ENCODE measurements at regions not wholly inside any gene's neighbourhood (a gene's known extent, or its start where the extent isn't known, plus 50 kb on each side); places are given as distances from the start of the nearest gene placed in this dataset.
"Not testable (repeated sequence)": the region's sequence is repeated elsewhere in the genome, so short reads cannot be mapped to it uniquely, and the experiment has no call there.

- H3K36me3 Mint-ChIP-seq = no peaks in the 10 kb centered on the region
These were observed 459.1 kb upstream of the FOXG1 start for GRCh38 chr14:28307506-28307905.

GRCh38 chr14:28308734-28309133, 457.9 kb upstream of the FOXG1 start:
- H3K4me3 Mint-ChIP-seq = no peak overlapping the region

More at GRCh38 chr14:28307506-28307905, 459.1 kb upstream of the FOXG1 start:
- Mint-ChIP-seq H3K4me3 (no peak overlapping the region), H3K4me1 (no peaks in the 10 kb centered on the region), H3K27me3 (no peaks in the 10 kb centered on the region), H3K27ac (no peak overlapping the region), H3K9me3 (peaks cover 0 to 5% (median 1%) of the 10 kb centered on the region in 7 donors)
- ATAC-seq (ENCODE audit: low read depth in 2 of 2) = no peak
- DNase-seq = no peak

GRCh38 chr14:28317890-28318675, 448.5 kb upstream of the FOXG1 start:
- H3K4me3 Mint-ChIP-seq; DNase-seq; H3K9me3 Mint-ChIP-seq; H3K27ac Mint-ChIP-seq; H3K36me3 Mint-ChIP-seq; H3K4me1 Mint-ChIP-seq; H3K27me3 Mint-ChIP-seq; ATAC-seq (ENCODE audit: low read depth in 2 of 2): not testable (repeated sequence)

More at GRCh38 chr14:28308734-28309133, 457.9 kb upstream of the FOXG1 start:
- no peaks in the 10 kb centered on the region for H3K4me1 Mint-ChIP-seq
- peaks cover 0 to 3% (median under 1%) of the 10 kb centered on the region in 7 donors for H3K9me3 Mint-ChIP-seq
- no peak for ATAC-seq (ENCODE audit: low read depth in 2 of 2)
- H3K27ac Mint-ChIP-seq = no peak overlapping the region
- H3K27me3 Mint-ChIP-seq = no peaks in the 10 kb centered on the region
- H3K36me3 Mint-ChIP-seq = no peaks in the 10 kb centered on the region
- no peak for DNase-seq

GRCh38 chr14:28321475-28322244, 444.9 kb upstream of the FOXG1 start:
- H3K9me3 Mint-ChIP-seq = peaks cover 0 to 4% (median 0%) of the 10 kb centered on the region in 7 donors
- no peak overlapping the region for H3K4me3 Mint-ChIP-seq
- ATAC-seq (ENCODE audit: low read depth in 2 of 2) (no peak), DNase-seq (no peak)
- H3K4me1 Mint-ChIP-seq = no peaks in the 10 kb centered on the region
- H3K27ac Mint-ChIP-seq = no peak overlapping the region
- H3K27me3 Mint-ChIP-seq = no peaks in the 10 kb centered on the region
- no peaks in the 10 kb centered on the region for H3K36me3 Mint-ChIP-seq

- Mint-ChIP-seq H3K27ac (no peak overlapping the region), H3K4me1 (no peaks in the 10 kb centered on the region), H3K27me3 (no peaks in the 10 kb centered on the region), H3K4me3 (no peak overlapping the region), H3K9me3 (peaks cover 0 to 4% (median 0%) of the 10 kb centered on the region in 7 donors), H3K36me3 (no peaks in the 10 kb centered on the region)
- no peak for DNase-seq
- no peak for ATAC-seq (ENCODE audit: low read depth in 2 of 2)
These were observed 443.2 kb upstream of the FOXG1 start for GRCh38 chr14:28323366-28323765.

GRCh38 chr14:28323951-28324741, 442.4 kb upstream of the FOXG1 start:
- Mint-ChIP-seq H3K27me3 (no peaks in the 10 kb centered on the region), H3K36me3 (no peaks in the 10 kb centered on the region), H3K4me3 (no peak overlapping the region), H3K4me1 (no peaks in the 10 kb centered on the region), H3K9me3 (peaks cover 0 to 4% (median 0%) of the 10 kb centered on the region in 7 donors), H3K27ac (no peak overlapping the region)
- DNase-seq (no peak), ATAC-seq (ENCODE audit: low read depth in 2 of 2) (no peak)

GRCh38 chr14:28340816-28341215, 425.8 kb upstream of the FOXG1 start:
- H3K4me1 Mint-ChIP-seq = no peaks in the 10 kb centered on the region
- H3K27me3 Mint-ChIP-seq = no peaks in the 10 kb centered on the region
- DNase-seq = no peak
- no peak for ATAC-seq (ENCODE audit: low read depth in 2 of 2)
- no peaks in the 10 kb centered on the region for H3K36me3 Mint-ChIP-seq
- H3K4me3 Mint-ChIP-seq = no peak overlapping the region
- no peaks in the 10 kb centered on the region for H3K9me3 Mint-ChIP-seq
- H3K27ac Mint-ChIP-seq = no peak overlapping the region

GRCh38 chr14:28344381-28344780, 422.2 kb upstream of the FOXG1 start:
- Mint-ChIP-seq H3K4me3 (no peak overlapping the region), H3K9me3 (peaks cover 0 to 8% (median 0%) of the 10 kb centered on the region in 7 donors)

GRCh38 chr14:28348797-28349196, 417.8 kb upstream of the FOXG1 start:
- Mint-ChIP-seq H3K27ac (no peak overlapping the region), H3K9me3 (peaks cover 0 to 8% (median 2%) of the 10 kb centered on the region in 7 donors), H3K27me3 (no peaks in the 10 kb centered on the region), H3K4me1 (no peaks in the 10 kb centered on the region), H3K36me3 (no peaks in the 10 kb centered on the region), H3K4me3 (no peak overlapping the region)
- DNase-seq (no peak), ATAC-seq (ENCODE audit: low read depth in 2 of 2) (no peak)

More at GRCh38 chr14:28344381-28344780, 422.2 kb upstream of the FOXG1 start:
- ATAC-seq (ENCODE audit: low read depth in 2 of 2) = no peak
- Mint-ChIP-seq H3K4me1 (no peaks in the 10 kb centered on the region), H3K27me3 (no peaks in the 10 kb centered on the region), H3K27ac (no peak overlapping the region), H3K36me3 (no peaks in the 10 kb centered on the region)
- DNase-seq = no peak

GRCh38 chr14:28356819-28357218, 409.8 kb upstream of the FOXG1 start:
- no peaks in the 10 kb centered on the region for H3K27me3 Mint-ChIP-seq
- no peaks in the 10 kb centered on the region for H3K4me1 Mint-ChIP-seq
- no peak overlapping the region for H3K27ac Mint-ChIP-seq
- H3K36me3 Mint-ChIP-seq = peaks cover 0 to 3% of the 10 kb centered on the region in 2 donors
- DNase-seq (no peak), ATAC-seq (ENCODE audit: low read depth in 2 of 2) (no peak)
- no peak overlapping the region for H3K4me3 Mint-ChIP-seq
- peaks cover 4 to 23% (median 9%) of the 10 kb centered on the region in 7 donors for H3K9me3 Mint-ChIP-seq

- Mint-ChIP-seq H3K27ac (no peak overlapping the region), H3K27me3 (no peaks in the 10 kb centered on the region), H3K36me3 (peaks cover 0 to 7% of the 10 kb centered on the region in 2 donors), H3K4me3 (no peak overlapping the region), H3K4me1 (no peaks in the 10 kb centered on the region), H3K9me3 (peaks cover 7 to 37% (median 14%) of the 10 kb centered on the region in 7 donors)
- DNase-seq (no peak), ATAC-seq (ENCODE audit: low read depth in 2 of 2) (no peak)
These were observed 405.1 kb upstream of the FOXG1 start for GRCh38 chr14:28361486-28361885.

- no peak for ATAC-seq (ENCODE audit: low read depth in 2 of 2)
- Mint-ChIP-seq H3K27ac (no peak overlapping the region), H3K9me3 (peaks cover 5 to 27% (median 14%) of the 10 kb centered on the region in 7 donors)
These were observed 401.1 kb upstream of the FOXG1 start for GRCh38 chr14:28365510-28365909.

GRCh38 chr14:28373721-28374120, 392.9 kb upstream of the FOXG1 start:
- Mint-ChIP-seq H3K36me3 (no peaks in the 10 kb centered on the region), H3K9me3 (peaks cover 0 to 10% (median 0%) of the 10 kb centered on the region in 7 donors), H3K27me3 (no peaks in the 10 kb centered on the region), H3K4me3 (no peak overlapping the region), H3K4me1 (no peaks in the 10 kb centered on the region), H3K27ac (no peak overlapping the region)
- no peak for ATAC-seq (ENCODE audit: low read depth in 2 of 2)
- no peak for DNase-seq

More at GRCh38 chr14:28365510-28365909, 401.1 kb upstream of the FOXG1 start:
- Mint-ChIP-seq H3K4me3 (no peak overlapping the region), H3K4me1 (no peaks in the 10 kb centered on the region), H3K27me3 (no peaks in the 10 kb centered on the region), H3K36me3 (peaks cover 0 to 7% of the 10 kb centered on the region in 2 donors)
- no peak for DNase-seq

All from naive B cell (primary cell).